HepG2 (cell line): ENCODE measurements at regions not wholly inside any gene's neighbourhood (a gene's known extent, or its start where the extent isn't known, plus 50 kb on each side); places are given as distances from the start of the nearest gene placed in this dataset.

Experiments used
- ATAC-seq: fragments of 200-7000 bp; cut with Tn5 transposase; 3 replicates; pipeline ENCODE4 v1.9.1; 2020; ENCODE audit warnings: mild to moderate bottlenecking, moderate library complexity
- BruUV-seq: library from RNA; stranded (reverse); fragments of 400-500 nt; replicated peaks from 2 replicates; lab custom pipeline; 2021; lab: Mats Ljungman, UMichigan
- CTCF ChIA-PET: fragments of 300-600 bp; formaldehyde crosslinking; extraction: SDS; loops from one replicate; lab custom pipeline; 2021; ENCODE audit warnings: low total read pairs, inconsistent platforms, low intra/inter-chr PET ratio; lab: Yijun Ruan, JAX
- POLR2A ChIA-PET: fragments of 350-600 bp; sonication (Branson Sonifier 250); formaldehyde crosslinking; loops from one replicate; lab custom pipeline; 2020; ENCODE audit warnings: antibody characterized with exemption, inconsistent platforms; lab: Yijun Ruan, JAX
- DNase-seq: peaks from one replicate; pipeline ENCODE4 v3.0.0-alpha.2; 2015; ENCODE audit warnings: low spot score
- FAIRE-seq: peaks from 3 replicates; lab custom pipeline; 2011; peaks lifted over from hg19 to GRCh38; lab: Jason Lieb, UNC
- H2AFZ ChIP-seq: one replicate; pipeline ENCODE4 v1.6.1; 2011; ENCODE audit warnings: low read length, inconsistent platforms
- H3K27ac ChIP-seq: fragments of 300-600 bp; 3 replicates; pipeline ENCODE4 v1.8.0; 2011; ENCODE audit warnings: mixed run types, mild to moderate bottlenecking, mixed read lengths, low read length, inconsistent platforms; ENCODE audit not compliant: insufficient read depth; ENCODE audit errors: extremely low read length
- H3K27me3 ChIP-seq, 2 experiments: fragments of 200-600 bp in 1 of 2; 2 replicates in 1 of 2; 3 replicates in 1 of 2; pipeline versions ENCODE4 v1.6.0 to v1.8.0; 2011; ENCODE audit warnings: low read length in 2 of 2, mild to moderate bottlenecking in 2 of 2, moderate library complexity in 2 of 2, inconsistent platforms in 1 of 2; ENCODE audit not compliant: insufficient read depth in 2 of 2, control insufficient read depth in 1 of 2
- H3K36me3 ChIP-seq, 2 experiments: fragments of 200-600 bp in 1 of 2; replicated peaks in 1 of 2; 2 replicates in 1 of 2; 3 replicates in 1 of 2; pipeline versions ENCODE4 v1.5.1 to v1.8.0; 2011; ENCODE audit warnings: low read length in 2 of 2, inconsistent platforms in 1 of 2; ENCODE audit not compliant: insufficient read depth in 2 of 2, control insufficient read depth in 1 of 2
- H3K4me1 ChIP-seq: 2 replicates; pipeline ENCODE4 v1.5.1; 2012; ENCODE audit warnings: low read length, inconsistent platforms; ENCODE audit not compliant: insufficient read depth
- H3K4me2 ChIP-seq: 2 replicates; pipeline ENCODE4 v1.6.0; 2011; ENCODE audit warnings: low read depth, low read length, inconsistent platforms
- H3K4me3 ChIP-seq, 3 experiments: fragments of 200-600 bp in 1 of 3; sonication (generic), shearing (Covaris generic) in 1 of 3; replicated peaks in 1 of 3; 2 replicates each; pipeline ENCODE4 v1.5.1; 2011 to 2016; ENCODE audit warnings: low read length in 3 of 3, inconsistent platforms in 2 of 3, low read depth in 2 of 3, mild to moderate bottlenecking in 2 of 3, control low read depth in 1 of 3, mixed read lengths in 1 of 3; ENCODE audit not compliant: insufficient read depth in 1 of 3
- H3K79me2 ChIP-seq: one replicate; pipeline ENCODE4 v1.6.1; 2011; ENCODE audit warnings: low read length, inconsistent platforms; ENCODE audit not compliant: insufficient read depth
- H3K9ac ChIP-seq: 2 replicates; pipeline ENCODE4 v1.6.0; 2011; ENCODE audit warnings: mild to moderate bottlenecking, low read depth, low read length, inconsistent platforms; ENCODE audit not compliant: insufficient read depth
- H3K9me3 ChIP-seq: 2 replicates; pipeline ENCODE4 v1.5.1; 2012; ENCODE audit warnings: mild to moderate bottlenecking, low read length
- H4K20me1 ChIP-seq: 2 replicates; pipeline ENCODE4 v1.6.0; 2011; ENCODE audit warnings: inconsistent platforms, mild to moderate bottlenecking, low read length, moderate library complexity; ENCODE audit not compliant: insufficient read depth
- ATF6 ChIP-seq: sonication (generic); formaldehyde crosslinking; conservative IDR thresholded peaks from 2 replicates; pipeline ENCODE4 v1.4.0; 2020; ENCODE audit warnings: missing genetic modification reagents
- CREBL2 ChIP-seq: sonication (generic); formaldehyde crosslinking; IDR thresholded peaks from 2 replicates; pipeline ENCODE4 v1.8.1; 2023; ENCODE audit warnings: missing genetic modification reagents, mild to moderate bottlenecking, borderline replicate concordance
- HNRNPLL ChIP-seq: fragments of 200-400 bp; formaldehyde crosslinking; IDR thresholded peaks from 2 replicates; pipeline ENCODE4 v1.6.1; 2017; ENCODE audit warnings: mild to moderate bottlenecking, low read depth, low read length; ENCODE audit not compliant: poor library complexity, severe bottlenecking
- MAFF ChIP-seq: IDR thresholded peaks from 2 replicates; pipeline ENCODE4 v1.6.1; 2011; ENCODE audit warnings: low read depth, low read length, improper control_type of control experiment
- MEIS1 ChIP-seq: sonication (generic); formaldehyde crosslinking; IDR thresholded peaks from 2 replicates; pipeline ENCODE4 v1.9.0; 2021; ENCODE audit warnings: mild to moderate bottlenecking, missing genetic modification reagents, moderate library complexity, borderline replicate concordance
- MIER2 ChIP-seq: IDR thresholded peaks from 2 replicates; pipeline ENCODE4 v1.6.1; 2016; ENCODE audit warnings: missing biosample characterization, missing genetic modification reagents
- SNAPC5 ChIP-seq: sonication (generic); formaldehyde crosslinking; IDR thresholded peaks from 2 replicates; pipeline ENCODE4 v1.8.1; 2023; ENCODE audit warnings: mild to moderate bottlenecking, missing genetic modification reagents, borderline replicate concordance
- ZBTB7B ChIP-seq: sonication (generic); formaldehyde crosslinking; IDR thresholded peaks from 2 replicates; pipeline ENCODE4 v1.4.0; 2020; ENCODE audit warnings: missing genetic modification reagents
- ZKSCAN5 ChIP-seq: sonication (generic); formaldehyde crosslinking; IDR thresholded peaks from 2 replicates; pipeline ENCODE4 v1.5.1; 2020; ENCODE audit warnings: mild to moderate bottlenecking, missing genetic modification reagents
- ZNF10 ChIP-seq: sonication (generic); formaldehyde crosslinking; IDR thresholded peaks from 2 replicates; pipeline ENCODE4 v1.4.0; 2020; ENCODE audit warnings: mild to moderate bottlenecking, low read depth, missing genetic modification reagents, borderline replicate concordance
- ZNF335 ChIP-seq: sonication (generic); formaldehyde crosslinking; IDR thresholded peaks from 2 replicates; pipeline ENCODE4 v1.4.0; 2020; ENCODE audit warnings: missing genetic modification reagents
- ZNF383 ChIP-seq: sonication (generic); formaldehyde crosslinking; IDR thresholded peaks from 2 replicates; pipeline ENCODE4 v1.4.0; 2020; ENCODE audit warnings: missing genetic modification reagents, mild to moderate bottlenecking, borderline replicate concordance
- ZNF562 ChIP-seq: sonication (generic); formaldehyde crosslinking; IDR thresholded peaks from 2 replicates; pipeline ENCODE4 v1.8.0; 2022; ENCODE audit warnings: missing genetic modification reagents, borderline replicate concordance
- ZNF616 ChIP-seq: sonication (generic); formaldehyde crosslinking; IDR thresholded peaks from 2 replicates; pipeline ENCODE4 v1.5.0; 2020; ENCODE audit warnings: low read depth, mild to moderate bottlenecking, missing genetic modification reagents
- ZNF670 ChIP-seq: sonication (generic); formaldehyde crosslinking; IDR thresholded peaks from 2 replicates; pipeline ENCODE4 v1.8.0; 2022; ENCODE audit warnings: mild to moderate bottlenecking, missing genetic modification reagents, borderline replicate concordance
- ZNF672 ChIP-seq: sonication (generic); formaldehyde crosslinking; IDR thresholded peaks from 2 replicates; pipeline ENCODE4 v1.8.1; 2022; ENCODE audit warnings: missing genetic modification reagents
- ZNF740 ChIP-seq: sonication (generic); formaldehyde crosslinking; IDR thresholded peaks from 2 replicates; pipeline ENCODE4 v1.4.0; 2020; ENCODE audit warnings: missing genetic modification reagents
- ZNF777 ChIP-seq: sonication (generic); formaldehyde crosslinking; IDR thresholded peaks from 2 replicates; pipeline ENCODE4 v1.4.0; 2020; ENCODE audit warnings: missing genetic modification reagents
- ZXDC ChIP-seq: sonication (generic); formaldehyde crosslinking; IDR thresholded peaks from 2 replicates; pipeline ENCODE4 v1.5.0; 2020; ENCODE audit warnings: mild to moderate bottlenecking, missing genetic modification reagents
- WGBS: methylation state at CpG from one replicate; pipeline ENCODE4 v1.1.6; 2017; ENCODE audit warnings: low lambda C conversion rate; 5-methylcytosine and 5-hydroxymethylcytosine counted together
- in situ Hi-C: cut with HindIII; loops from 2 replicates; pipeline ENCODE4 v1.10.0; 2017; ENCODE audit warnings: low pct_unique_long_range_greater_than_20kb; ENCODE audit not compliant: extremely low pct_ligation_motif_present
- intact Hi-C: fragments of 100-400 bp; cut with micrococcal nuclease; formaldehyde crosslinking; loops from one replicate; pipeline ENCODE4 v1.10.0; 2022; ENCODE audit not compliant: unreplicated experiment

- TF ChIP-seq ZNF562 (no peak), ZNF335 (CRISPR knock-in tag) (no peak), ZXDC (CRISPR knock-in tag) (no peak), SNAPC5 (CRISPR knock-in tag) (no peak), ZNF10 (CRISPR knock-in tag) (no peak), CREBL2 (CRISPR knock-in tag) (no peak)
Observed at GRCh38 chr3:184460276-184460675, 80.4 kb downstream of the CHRD start (continued).

GRCh38 chr3:184461219-184461618, 81.4 kb downstream of the CHRD start:
- DNase-seq, result no peak
- H3K79me2 ChIP-seq, result no peaks in the 10 kb centered on the region
- POLR2A ChIA-PET, result no interaction called here
- H4K20me1 ChIP-seq, result no peaks in the 10 kb centered on the region
- in situ Hi-C loops, result loop anchor here (10.0 kb wide), 1 partner anchor 86 kb away; the partner anchor contains the start of gene THPO
- WGBS, result 15% methylated on average over 6 of the region's 6 CpGs
- CTCF ChIA-PET, result no interaction called here
- H3K36me3 ChIP-seq, result no peaks in the 10 kb centered on the region
- H3K27ac ChIP-seq, result no peak overlapping the region
- H3K4me3 ChIP-seq, result no peak overlapping the region
- FAIRE-seq, result no peak
- ATAC-seq, result no peak
- TF ChIP-seq MIER2, result no peak
- no peak for TF ChIP-seq ZNF670 (CRISPR knock-in tag)
- no peak for TF ChIP-seq HNRNPLL
- no peak for TF ChIP-seq ZNF740
- no peak for TF ChIP-seq ZKSCAN5 (CRISPR knock-in tag)
- no peak for TF ChIP-seq ZBTB7B (CRISPR knock-in tag)
- no peak for TF ChIP-seq ZNF616 (CRISPR knock-in tag)
- no peak for TF ChIP-seq ZNF672 (CRISPR knock-in tag)
- no peak for TF ChIP-seq ATF6 (CRISPR knock-in tag)
- no peak for TF ChIP-seq MAFF
- no peak for TF ChIP-seq ZNF383
- no peak for TF ChIP-seq MEIS1
- no peak for TF ChIP-seq ZNF777 (CRISPR knock-in tag)
- H2AFZ ChIP-seq, result no peak overlapping the region
- no peak overlapping the region for H3K4me2 ChIP-seq
- no peaks in the 10 kb centered on the region for H3K9me3 ChIP-seq
- H3K4me1 ChIP-seq, result peaks cover 1% of the 10 kb centered on the region
- no TSS peak for BruUV-seq
- intact Hi-C loops, result no loop called here
- H3K9ac ChIP-seq, result no peak overlapping the region
- H3K27me3 ChIP-seq, result peaks cover 2 to 22% of the 10 kb centered on the region in 2 experiments; a peak in 1 of 5 replicates
